Neural progenitor cell (in vitro differentiated cells): ENCODE measurements at regions not wholly inside any gene's neighbourhood (a gene's known extent, or its start where the extent isn't known, plus 50 kb on each side); places are given as distances from the start of the nearest gene placed in this dataset.

ENCODE experiments used
- EZH2phosphoT487 ChIP-seq: fragments of 200-600 bp; sonication (generic); IDR thresholded peaks from 2 replicates; pipeline ENCODE4 v1.6.1; 2017; ENCODE audit warnings: antibody characterized with exemption
- TF ChIP-seq, protein P1 (sequence below): fragments of 200-600 bp; sonication (generic); IDR thresholded peaks from 2 replicates; pipeline ENCODE4 v1.5.1; 2017; ENCODE audit warnings: antibody characterized with exemption, mild to moderate bottlenecking

DNA sequence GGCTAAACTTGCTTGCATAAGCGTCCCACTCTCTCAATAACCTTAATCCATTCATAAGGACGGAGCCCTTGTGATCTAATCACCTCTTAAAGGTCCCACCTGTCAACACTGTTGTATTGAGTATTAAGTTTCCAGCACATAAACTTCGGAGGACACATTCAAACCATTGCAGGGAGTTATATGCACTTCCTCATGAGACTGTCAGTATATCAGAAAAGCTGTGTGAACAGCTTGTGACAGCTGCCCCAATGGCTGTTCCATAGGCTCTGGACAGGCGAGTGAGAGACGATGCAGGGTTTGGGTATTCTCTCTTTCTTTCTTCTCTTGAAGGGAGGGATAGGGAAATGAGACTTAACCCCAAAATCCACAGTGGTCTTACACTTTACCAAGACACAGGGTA is 64.2 kb upstream of the RPL34 start:
- TF ChIP-seq, protein P1, sequence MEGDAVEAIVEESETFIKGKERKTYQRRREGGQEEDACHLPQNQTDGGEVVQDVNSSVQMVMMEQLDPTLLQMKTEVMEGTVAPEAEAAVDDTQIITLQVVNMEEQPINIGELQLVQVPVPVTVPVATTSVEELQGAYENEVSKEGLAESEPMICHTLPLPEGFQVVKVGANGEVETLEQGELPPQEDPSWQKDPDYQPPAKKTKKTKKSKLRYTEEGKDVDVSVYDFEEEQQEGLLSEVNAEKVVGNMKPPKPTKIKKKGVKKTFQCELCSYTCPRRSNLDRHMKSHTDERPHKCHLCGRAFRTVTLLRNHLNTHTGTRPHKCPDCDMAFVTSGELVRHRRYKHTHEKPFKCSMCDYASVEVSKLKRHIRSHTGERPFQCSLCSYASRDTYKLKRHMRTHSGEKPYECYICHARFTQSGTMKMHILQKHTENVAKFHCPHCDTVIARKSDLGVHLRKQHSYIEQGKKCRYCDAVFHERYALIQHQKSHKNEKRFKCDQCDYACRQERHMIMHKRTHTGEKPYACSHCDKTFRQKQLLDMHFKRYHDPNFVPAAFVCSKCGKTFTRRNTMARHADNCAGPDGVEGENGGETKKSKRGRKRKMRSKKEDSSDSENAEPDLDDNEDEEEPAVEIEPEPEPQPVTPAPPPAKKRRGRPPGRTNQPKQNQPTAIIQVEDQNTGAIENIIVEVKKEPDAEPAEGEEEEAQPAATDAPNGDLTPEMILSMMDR = no peak
- TF ChIP-seq EZH2phosphoT487 = no peak
